ENCODE measurements at regions not wholly inside any gene's neighbourhood (a gene's known extent, or its start where the extent isn't known, plus 50 kb on each side); places are given as distances from the start of the nearest gene placed in this dataset. TPM values are rescaled to one million over a fixed set of nuclear protein-coding genes. Genes with fewer than 3 reads are reported as not detected.

DNA sequence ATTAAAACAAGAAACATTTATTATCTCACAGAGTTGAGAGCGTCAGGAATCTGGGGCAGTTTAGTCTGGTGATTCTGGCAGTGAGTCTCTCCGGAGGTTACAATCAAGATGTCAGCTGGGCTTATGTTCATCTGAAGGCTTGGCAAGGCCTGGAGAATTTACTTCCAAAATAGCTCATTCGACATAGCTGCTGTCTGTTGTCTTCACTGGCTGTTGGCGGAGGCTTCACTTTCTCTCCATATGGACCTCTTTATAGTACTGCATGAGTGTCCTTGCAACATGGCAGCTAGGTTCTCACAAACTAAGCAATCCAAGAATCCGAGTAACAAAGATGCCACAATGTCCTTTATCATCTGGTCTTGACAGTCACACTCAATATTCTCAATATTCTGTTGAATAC, 70.2 kb upstream of the ADGRL3 start:
- ATAC-seq = no peak
- DNase-seq (ENCODE audit: missing footprints) = no peak
- intact Hi-C loops (cut with DNase I) = no loop called here

DNA sequence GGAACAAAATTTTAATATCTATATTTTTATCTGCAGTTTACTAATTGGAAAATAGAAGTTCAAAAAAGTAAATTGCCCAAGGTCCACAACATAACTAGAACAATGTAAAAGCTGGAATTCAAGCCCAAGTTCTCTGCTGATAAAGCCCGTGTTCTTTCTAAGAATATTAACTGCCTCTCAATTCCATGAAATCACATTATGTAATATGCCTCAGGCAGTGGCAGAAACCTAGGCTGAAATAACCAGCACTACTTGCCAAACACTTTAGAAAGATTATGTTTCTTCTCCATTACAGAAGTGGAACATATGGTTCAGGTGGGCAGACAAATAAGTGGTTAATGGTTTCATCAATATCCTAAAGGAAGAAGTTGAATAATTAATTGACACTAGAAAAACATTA, 56.7 kb upstream of the ADGRL3 start:
- intact Hi-C loops (cut with DNase I) = no loop called here
- no peak for DNase-seq (ENCODE audit: missing footprints)
- ATAC-seq = no peak

DNA sequence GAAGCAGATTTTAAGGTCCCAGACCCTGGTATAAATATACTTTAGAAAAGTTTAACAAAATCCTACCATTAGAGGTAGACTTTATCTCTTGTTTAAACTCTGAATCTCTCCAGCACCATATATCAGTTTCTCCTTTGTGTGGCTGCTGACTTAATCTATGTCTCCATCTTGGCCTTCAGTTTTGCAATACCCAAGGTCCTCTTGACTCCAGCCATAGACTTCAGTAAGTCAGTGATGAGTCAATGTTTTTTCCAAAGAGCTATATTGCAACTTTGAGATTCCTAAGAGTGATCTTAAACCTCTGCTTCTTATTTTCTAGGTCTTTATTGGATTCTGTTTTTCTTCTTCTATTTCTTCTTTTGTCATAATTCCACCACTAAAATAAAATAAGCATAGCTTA, 50.8 kb upstream of the ADGRL3 start:
- no peak for DNase-seq (ENCODE audit: missing footprints)

More for the DNA sequence above, 50.8 kb upstream of the ADGRL3 start:
- no peak for ATAC-seq
- intact Hi-C loops (cut with DNase I) = no loop called here

Small RNA genes lying in the stretch of these regions (microRNA-seq; reads per million reads assigned to microRNA genes)
- not detected for gene MIR548AG1

All from Right ventricle myocardium inferior (tissue), 1 donor.